PFSK-1 (cell line): ENCODE measurements at regions not wholly inside any gene's neighbourhood (a gene's known extent, or its start where the extent isn't known, plus 50 kb on each side); places are given as distances from the start of the nearest gene placed in this dataset.
A peak's percentile ranks its signal among the peaks of the same experiment; 100 is the strongest.

Experiments
- FOXP2 ChIP-seq: optimal IDR thresholded peaks from 2 replicates; pipeline ENCODE3; 2011; ENCODE audit warnings: borderline replicate concordance, control low read depth, inconsistent platforms; ENCODE audit not compliant: insufficient read depth; ENCODE audit errors: extremely low read length, extremely low read depth
- POLR2AphosphoS5 ChIP-seq: IDR thresholded peaks from 2 replicates; pipeline ENCODE4 v1.6.1; 2012; ENCODE audit warnings: low read depth, mild to moderate bottlenecking, control low read depth, low read length, moderate library complexity
- REST ChIP-seq, 2 experiments: IDR thresholded peaks; 2 replicates each; pipeline versions ENCODE4 v1.6.1 to v1.8.0; 2011 to 2012; ENCODE audit warnings: low read depth in 2 of 2, low read length in 2 of 2, control low read depth in 1 of 2, inconsistent platforms in 1 of 2, mild to moderate bottlenecking in 1 of 2, moderate library complexity in 1 of 2; ENCODE audit not compliant: insufficient read depth in 1 of 2
- SIN3A ChIP-seq: IDR thresholded peaks from 2 replicates; pipeline ENCODE4 v1.6.1; 2012; ENCODE audit warnings: mild to moderate bottlenecking, low read length, moderate library complexity, borderline replicate concordance; ENCODE audit not compliant: insufficient read depth
- TAF1 ChIP-seq: IDR thresholded peaks from 2 replicates; pipeline ENCODE4 v1.6.1; 2012; ENCODE audit warnings: low read length, control low read depth, borderline replicate concordance; ENCODE audit not compliant: insufficient read depth

DNA sequence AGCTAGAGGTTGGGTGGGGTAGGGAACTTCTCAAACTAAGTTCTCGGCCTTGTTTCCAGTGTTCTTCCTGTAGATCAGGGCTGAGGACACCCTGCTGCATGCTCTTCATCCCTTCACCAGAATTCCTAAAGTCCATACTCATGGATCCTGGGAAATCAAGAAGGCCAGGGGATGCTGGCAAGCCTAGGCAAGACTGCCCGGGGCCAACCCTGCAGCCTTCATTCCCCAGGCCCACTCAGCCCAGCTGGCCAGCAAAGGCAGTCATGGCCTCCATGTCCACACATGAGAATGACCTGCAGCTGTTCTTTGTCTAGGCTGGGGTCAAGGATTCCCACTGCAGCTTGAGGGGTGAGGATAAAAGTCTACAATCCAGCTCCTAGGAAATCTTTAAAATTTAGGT lies 109.3 kb upstream of the ETV6 start:
- no peak for TF ChIP-seq REST (IDR thresholded peaks at IDR 0.05; ENCODE audit: insufficient read depth in 1 of 2, low read depth in 2 of 2, low read length in 2 of 2)
- no peak for TF ChIP-seq TAF1
- no peak for TF ChIP-seq POLR2AphosphoS5
- no peak for TF ChIP-seq SIN3A
- no peak for TF ChIP-seq FOXP2

DNA sequence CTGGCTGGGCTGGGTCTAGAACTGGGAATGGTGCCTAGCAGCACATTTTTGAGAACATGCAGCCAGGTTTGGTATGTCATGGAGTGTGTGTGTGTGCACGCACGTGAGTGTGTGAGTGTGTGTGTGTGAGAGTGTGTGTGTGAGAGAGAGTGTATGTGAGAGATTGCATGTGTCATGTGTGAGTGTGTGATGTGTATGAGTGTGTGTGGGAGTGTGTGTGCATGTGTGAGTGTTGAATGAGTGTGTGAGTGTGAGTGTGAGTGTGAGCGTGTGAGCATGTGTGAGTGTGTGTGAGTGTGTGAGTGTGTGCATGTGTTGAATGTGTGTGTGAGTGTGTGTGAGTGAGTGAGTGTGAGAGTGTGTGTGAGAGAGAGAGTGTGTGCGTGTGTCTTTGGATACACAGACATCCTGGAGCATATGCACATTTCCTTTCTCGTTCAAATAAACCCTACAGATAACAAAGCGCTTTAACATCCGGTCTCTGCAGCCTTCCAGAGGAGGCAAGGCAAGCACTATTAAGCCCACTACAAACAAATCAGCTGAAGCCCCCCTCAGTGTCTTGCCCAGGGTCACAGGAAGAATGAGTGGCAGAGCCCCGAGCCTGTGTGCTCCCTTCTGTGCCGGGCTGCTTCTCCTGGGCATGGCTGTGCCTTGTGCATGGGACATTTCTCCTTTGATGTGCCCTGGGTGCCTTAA lies 108.7 kb upstream of the ETV6 start:
- no peak for TF ChIP-seq TAF1
- TF ChIP-seq SIN3A = no peak
- TF ChIP-seq FOXP2 = no peak

GRCh38 chr12:11542599-11542998 lies 106.9 kb upstream of the ETV6 start:
- TF ChIP-seq TAF1 (no peak), REST (IDR thresholded peaks at IDR 0.05; ENCODE audit: insufficient read depth in 1 of 2, low read depth in 2 of 2, low read length in 2 of 2) (peak in 1 of 2 experiments; percentile 47; a peak in 1 of 4 replicates)

DNA sequence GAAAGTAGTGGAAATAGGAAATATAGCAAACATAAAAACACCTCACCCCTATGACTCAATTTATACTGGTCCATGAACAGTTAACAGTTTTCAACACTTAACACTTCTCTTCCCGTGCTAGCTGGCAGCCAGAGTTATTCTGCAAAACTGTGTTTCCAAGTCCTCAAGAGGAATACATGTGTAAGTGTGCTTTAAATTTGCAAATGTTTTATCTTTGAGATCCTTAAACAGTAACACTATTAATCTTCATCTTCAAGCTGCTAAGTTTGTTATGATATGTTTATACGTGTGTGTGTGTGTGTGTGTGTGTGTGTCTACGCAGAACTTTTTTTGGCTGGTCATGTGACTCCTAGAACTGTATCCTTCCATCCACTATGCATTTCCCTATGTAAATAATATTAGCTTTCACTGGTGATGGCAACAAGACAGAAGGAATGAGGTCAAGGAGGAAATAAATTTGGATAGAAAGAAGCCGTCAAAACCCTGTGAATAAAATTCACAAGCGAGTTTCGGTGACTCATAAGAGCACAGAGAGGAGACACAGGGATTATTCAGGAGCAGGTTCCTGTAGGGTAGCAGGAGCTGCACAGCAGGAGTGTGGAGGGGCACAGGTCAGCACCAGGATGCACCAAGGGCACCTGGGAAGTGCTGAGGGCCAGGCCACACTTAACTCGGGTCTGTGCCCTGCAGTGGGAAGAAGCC lies 105.9 kb upstream of the ETV6 start:
- no peak for TF ChIP-seq SIN3A
- no peak for TF ChIP-seq REST (IDR thresholded peaks at IDR 0.05; ENCODE audit: insufficient read depth in 1 of 2, low read depth in 2 of 2, low read length in 2 of 2)
- TF ChIP-seq FOXP2 = no peak
- TF ChIP-seq TAF1 = no peak
- no peak for TF ChIP-seq POLR2AphosphoS5

DNA sequence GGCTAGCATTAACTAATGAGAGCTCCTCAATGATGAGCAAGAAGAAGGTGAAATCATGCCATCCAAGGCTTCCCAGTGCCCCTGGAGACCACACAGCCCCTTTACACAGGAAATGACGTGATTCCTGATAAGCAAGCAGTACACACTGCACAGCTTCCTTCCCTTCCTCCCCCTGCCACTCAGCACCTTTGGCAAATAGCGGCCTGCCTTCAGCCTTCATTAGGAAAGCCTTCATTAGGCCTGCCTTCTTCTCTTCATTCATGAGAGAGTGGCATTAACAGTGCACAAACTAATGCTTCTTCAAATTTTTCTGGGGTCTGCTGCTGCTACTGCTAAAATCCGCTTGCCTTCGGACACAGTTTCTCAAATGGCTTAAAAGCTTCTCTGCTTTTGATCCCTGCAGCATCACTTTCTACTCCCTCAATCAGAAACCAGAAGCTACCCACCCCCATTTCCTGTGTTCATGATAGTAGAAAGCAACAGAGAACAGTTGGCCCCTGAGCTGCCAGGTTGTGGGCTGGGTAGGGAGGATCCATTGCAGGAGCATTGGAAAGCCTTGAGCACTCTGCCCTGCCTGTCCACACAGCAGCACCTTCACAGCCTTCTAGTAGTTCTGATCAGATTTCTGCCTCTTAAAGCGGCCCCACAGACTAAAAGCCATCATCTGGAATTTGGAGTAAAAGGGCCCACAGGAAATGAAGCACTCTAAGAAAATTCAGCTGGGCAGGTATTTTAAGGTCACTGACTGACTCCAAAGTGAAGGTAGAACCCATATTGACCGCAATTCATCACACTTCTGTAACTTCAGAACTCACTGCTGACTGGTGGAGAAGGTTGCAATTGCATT lies 103.8 kb upstream of the ETV6 start:
- TF ChIP-seq POLR2AphosphoS5 (no peak), REST (IDR thresholded peaks at IDR 0.05; ENCODE audit: insufficient read depth in 1 of 2, low read depth in 2 of 2, low read length in 2 of 2) (no peak), SIN3A (no peak), TAF1 (no peak), FOXP2 (no peak)
